ENCODE measurements at regions not wholly inside any gene's neighbourhood (a gene's known extent, or its start where the extent isn't known, plus 50 kb on each side); places are given as distances from the start of the nearest gene placed in this dataset.

DNA sequence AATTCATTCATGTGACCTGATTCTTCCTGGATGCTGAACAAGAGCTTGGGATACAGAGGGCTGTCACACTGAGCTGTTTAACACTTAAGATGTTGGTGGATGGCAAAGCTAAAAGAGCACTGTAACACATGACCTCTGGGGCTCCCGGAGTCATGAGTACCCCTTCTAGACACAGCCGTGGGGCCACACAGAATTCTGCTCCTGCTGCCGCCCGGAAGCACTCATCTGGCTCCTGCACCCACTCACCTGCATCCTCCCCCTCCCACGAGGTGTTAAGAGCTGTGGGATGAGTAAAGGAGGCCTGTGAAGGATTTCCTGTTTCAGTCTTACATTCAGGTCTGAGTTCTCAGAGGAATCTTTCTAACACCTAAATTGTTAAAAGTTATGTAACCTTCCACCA lies 78.0 kb upstream of the SSTR1 start:
- TF ChIP-seq, protein P1, sequence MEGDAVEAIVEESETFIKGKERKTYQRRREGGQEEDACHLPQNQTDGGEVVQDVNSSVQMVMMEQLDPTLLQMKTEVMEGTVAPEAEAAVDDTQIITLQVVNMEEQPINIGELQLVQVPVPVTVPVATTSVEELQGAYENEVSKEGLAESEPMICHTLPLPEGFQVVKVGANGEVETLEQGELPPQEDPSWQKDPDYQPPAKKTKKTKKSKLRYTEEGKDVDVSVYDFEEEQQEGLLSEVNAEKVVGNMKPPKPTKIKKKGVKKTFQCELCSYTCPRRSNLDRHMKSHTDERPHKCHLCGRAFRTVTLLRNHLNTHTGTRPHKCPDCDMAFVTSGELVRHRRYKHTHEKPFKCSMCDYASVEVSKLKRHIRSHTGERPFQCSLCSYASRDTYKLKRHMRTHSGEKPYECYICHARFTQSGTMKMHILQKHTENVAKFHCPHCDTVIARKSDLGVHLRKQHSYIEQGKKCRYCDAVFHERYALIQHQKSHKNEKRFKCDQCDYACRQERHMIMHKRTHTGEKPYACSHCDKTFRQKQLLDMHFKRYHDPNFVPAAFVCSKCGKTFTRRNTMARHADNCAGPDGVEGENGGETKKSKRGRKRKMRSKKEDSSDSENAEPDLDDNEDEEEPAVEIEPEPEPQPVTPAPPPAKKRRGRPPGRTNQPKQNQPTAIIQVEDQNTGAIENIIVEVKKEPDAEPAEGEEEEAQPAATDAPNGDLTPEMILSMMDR (IDR thresholded peaks at IDR 0.05; ENCODE audit: insufficient read depth, low read length, poor library complexity, severe bottlenecking), result no peak
- TF ChIP-seq EZH2phosphoT487 (conservative IDR thresholded peaks at IDR 0.05; ENCODE audit: low read length), result no peak
